Head of caudate nucleus (tissue), 42 donors: ENCODE measurements at regions not wholly inside any gene's neighbourhood (a gene's known extent, or its start where the extent isn't known, plus 50 kb on each side); places are given as distances from the start of the nearest gene placed in this dataset.
A peak's percentile ranks its signal among the peaks of the same experiment; 100 is the strongest.

ENCODE experiments used
- DNase-seq, 42 donors: peaks; one replicate each; pipeline versions ENCODE4 v3.0.0 to v3.0.0-alpha.2; 2020 to 2021; ENCODE audit warnings: mixed read lengths in 7 of 42
- intact Hi-C: fragments of 100-400 bp; cut with DNase I; formaldehyde crosslinking; loops from one replicate; pipeline ENCODE4 v1.15.0; 2022

DNA sequence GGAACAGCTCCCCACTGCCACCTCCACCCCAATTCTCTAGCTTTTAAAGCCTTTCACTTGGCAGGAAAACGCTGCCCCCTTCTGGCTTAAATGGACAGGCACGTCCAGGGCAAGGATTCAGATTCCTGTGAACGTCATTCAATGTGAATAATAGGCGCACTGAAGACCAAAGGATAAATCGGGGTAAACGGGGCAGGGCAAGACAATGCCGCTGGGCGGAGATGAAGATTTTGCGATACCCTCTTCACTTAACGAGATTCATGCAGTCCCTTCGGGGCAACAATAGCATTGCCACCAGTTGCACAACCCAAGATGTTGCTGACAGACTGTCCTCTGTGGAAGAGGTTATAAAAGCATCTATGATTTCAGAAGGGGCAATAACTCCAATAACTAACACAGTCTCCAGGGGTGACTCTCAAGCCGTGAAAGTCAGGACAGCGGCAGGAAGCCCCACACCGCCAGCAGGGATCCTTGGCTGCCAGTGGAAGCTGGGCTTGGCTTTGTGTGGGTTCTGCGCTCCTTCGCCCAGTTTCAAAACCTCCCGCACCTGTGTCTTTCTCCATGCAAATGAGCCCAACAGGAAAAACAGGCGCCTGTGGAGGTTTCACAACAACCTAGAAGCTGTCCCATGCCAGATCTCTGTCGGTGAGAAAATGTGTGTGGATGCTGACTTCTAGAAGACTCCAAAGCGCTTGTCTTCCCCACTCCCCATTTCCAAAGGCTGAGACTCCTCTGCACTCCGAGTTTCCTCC, 291.8 kb downstream of the BMP7 start:
- peak in 36 of 42 donors; percentile 11 to 68 (median 35) for DNase-seq
- intact Hi-C loops = no loop called here

DNA sequence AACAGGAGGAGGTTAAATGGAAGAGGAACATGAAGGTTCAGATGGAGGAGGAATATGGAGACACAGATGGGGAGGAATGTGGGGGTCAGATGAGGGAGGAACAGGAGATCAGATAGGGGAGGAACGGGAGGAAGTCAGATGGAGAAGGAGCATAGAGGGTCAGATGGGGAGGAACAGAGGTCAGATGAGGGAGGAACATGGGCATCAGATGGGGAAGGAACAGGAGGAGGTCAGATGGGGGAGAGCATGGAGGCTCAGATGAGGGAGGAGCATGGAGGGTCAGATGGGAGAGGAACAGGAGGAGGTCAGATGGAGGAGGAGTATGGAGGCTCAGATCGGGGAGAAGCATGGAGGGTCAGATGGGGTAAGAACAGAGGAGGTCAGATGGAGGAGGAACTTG, 290.6 kb downstream of the BMP7 start:
- DNase-seq = no peak
- intact Hi-C loops = no loop called here

DNA sequence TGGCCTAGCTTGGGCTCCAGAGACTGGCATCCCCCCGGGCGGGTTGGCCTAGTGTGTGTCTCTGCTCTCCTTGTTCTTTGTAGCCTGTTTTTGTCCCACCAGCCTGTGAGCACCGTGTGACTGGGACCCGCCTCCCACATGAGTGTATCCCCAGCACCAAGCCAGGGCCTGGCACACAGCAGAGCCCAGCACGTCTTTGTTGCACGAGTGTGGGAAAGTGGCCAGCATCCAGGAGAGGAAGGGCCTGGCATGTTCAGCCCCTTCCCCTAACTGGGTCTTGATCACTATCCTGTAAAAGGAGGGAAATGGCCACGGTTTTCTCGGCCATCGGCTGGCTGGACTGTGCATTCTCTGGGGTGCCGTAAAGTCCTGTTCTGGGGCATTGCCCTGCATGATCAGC, 290.1 kb downstream of the BMP7 start:
- DNase-seq = peak in 1 of 42 donors; percentile 7
- intact Hi-C loops = no loop called here

DNA sequence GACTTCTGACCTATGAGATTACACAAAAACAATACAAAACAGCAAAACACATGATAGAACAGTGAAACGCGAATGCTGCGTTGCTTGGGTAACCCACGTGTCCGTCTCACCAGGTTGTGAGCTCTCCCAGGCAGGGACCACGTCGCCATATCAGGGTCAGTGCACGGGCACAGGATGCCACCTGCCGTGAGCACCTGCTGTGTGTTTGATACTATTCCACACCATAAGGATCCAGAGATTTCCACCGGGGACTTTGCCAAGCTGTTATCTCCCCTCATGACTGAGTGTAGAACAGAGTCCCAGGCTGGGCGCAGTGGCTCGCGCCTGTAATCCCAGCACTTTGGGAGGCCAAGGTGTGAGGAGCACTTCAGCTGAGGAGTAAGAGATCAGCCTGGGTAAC, 288.0 kb downstream of the BMP7 start:
- intact Hi-C loops = no loop called here
- no peak for DNase-seq

DNA sequence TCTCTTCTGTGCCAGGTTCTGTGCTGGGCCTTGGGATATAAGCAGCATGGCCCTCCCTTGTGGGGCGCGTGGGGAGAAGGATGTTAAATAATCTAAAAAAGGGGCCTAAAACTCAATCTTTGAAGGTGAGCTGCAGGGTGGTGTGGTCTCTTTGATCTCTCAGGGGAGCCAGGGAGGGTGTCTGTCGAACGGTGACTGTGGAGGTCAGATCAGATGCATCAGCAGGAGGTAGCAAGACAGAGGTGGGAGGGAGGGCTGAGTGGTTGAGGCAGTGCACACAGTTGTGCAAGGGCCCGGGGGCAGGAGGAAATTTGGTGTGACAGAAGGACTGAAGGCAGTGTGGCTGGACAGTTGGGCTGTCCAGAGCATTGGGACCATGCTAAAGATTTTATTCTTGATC, 287.3 kb downstream of the BMP7 start:
- intact Hi-C loops = no loop called here
- no peak for DNase-seq

DNA sequence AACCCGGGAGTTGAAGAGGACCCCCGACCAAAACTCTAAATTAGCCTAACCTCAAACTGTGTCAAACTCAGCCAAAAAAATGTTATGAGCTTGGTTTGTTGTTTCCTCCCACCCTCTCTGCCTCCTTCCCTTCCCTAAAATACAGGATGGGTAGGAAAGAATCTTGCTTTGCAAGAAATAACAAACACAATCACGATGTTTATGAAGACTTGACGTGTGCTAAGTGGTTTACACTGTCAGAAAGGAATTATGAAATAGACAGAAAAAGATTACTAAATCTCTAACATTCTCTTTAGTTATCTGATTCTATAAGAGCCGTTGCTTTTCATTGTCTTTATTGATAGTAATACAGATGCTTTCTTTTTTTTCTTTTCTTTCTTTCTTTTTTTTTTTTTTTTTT, 285.1 kb downstream of the BMP7 start:
- no peak for DNase-seq
- intact Hi-C loops = no loop called here

DNA sequence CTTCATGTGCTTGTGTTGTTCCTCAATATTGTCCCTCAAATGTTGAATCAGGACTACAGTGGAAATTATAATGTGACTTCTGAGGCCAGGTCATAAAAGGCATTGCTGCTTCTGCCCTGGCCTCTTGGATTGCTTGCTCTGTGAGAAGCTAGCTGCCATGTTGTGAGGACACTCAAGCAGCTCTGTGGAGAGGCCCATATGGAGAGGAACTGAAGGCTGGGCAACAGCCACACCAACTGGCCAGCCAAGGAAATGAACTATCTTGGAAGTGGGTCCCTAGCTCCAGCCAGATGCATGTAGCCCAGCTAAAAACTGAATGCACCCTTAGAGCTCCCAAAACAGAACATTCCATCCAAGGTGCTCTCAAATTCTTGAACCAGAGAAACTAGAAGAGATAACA, 282.6 kb downstream of the BMP7 start:
- no peak for DNase-seq
- intact Hi-C loops = no loop called here

DNA sequence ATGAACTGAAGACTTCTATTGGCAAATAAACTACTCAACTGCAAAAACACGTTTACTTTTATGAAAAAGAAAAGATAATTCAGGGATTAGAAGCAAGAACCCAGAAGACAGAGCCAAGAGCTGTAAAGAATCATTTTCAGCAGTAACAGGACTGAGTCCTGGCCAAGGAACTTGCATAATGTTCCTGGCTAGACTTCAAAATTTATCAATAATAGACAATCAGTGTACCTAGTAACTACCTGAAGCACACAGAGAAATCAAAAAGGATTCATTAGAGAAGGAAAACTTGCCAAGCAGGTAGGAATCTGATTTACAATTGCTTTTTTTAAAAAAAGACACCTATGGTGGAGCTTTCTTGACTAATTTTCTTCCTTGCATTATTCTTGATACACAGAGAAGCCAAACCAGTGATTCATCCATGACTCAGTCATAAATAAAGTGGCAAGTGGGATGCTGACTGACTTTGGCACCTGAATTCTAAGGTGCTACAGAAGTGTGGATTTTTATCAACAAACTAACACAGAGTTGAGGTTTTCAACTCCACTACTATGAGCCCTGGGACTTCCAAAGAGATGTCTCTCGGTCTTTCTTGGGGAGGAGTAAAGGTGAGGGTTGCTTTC, 281.3 kb downstream of the BMP7 start:
- DNase-seq = no peak
- intact Hi-C loops = no loop called here

DNA sequence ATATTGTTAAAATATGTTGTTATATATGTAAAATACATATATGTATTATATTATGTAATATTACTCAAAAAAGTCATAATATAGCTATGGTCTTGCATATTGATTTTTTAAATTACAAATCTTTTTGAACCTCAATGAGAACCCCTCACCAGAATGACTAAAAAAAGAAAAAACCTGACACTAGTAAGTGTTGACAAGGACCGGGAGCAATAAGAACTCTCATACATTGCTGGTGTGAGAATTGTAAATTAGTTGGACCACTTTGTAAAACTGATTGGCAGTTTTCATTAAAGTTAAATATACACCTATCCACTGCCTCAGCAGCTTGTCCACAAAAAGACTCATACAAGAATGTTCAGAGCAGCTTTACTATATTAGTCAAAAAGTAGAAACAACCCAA, 280.0 kb downstream of the BMP7 start:
- intact Hi-C loops = no loop called here

DNA sequence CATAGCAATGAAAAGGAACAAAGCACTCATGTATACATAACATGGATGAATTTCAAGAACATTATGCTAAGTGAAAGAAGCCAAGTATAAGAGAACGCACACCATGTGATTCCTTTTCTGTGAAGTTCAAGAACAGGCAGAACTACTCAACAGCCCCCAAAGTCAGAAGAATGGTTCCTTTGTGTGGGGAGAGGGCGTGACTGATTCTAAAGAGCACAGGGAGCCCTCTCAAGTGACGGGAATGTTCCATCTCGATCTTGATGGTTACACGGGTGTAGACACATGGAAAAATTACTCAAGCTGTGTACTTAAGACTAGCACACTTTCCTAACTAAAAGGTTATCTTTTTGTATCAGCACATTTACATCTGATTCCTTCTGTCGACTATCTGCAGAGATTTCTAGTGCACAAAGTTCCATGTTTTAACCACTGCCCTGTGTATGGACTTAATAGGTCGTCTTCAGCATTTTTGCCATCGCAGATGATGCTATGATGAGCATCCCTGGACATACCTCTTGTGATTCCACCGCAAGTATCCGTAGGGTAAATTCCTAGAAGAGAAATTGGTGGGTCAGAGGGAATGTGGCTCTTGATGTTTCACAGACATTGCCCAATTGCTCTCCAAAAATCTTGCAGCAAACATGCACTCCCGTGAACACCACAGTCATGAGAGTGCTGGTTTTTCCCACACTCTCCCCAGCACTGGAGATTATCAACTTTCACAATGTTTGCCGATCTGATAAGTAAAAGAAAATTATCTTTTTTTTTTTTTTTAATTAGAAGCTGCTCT, 279.3 kb downstream of the BMP7 start:
- intact Hi-C loops = no loop called here
- DNase-seq = no peak

More for the DNA sequence above, 280.0 kb downstream of the BMP7 start:
- no peak for DNase-seq

DNA sequence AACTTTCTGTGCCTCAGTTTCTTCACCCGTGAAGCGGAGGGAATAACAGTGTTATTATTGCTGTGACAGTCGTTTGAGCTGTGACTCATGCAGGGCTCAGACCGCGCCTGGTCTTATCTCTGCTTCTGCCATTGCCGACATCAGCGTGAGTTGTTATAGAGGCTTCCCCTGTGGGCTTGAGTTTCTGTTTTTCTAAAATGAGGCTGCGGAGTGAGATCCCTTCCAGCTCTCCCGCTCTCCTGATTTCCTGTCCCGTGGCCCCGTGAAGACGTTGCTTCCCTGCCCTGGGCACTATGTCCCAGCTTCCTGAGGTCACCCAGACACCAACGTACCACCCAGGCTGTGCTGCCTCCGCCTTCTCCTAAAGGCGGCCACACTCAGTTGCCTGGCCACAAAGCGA, 278.5 kb downstream of the BMP7 start:
- DNase-seq = no peak
- intact Hi-C loops = no loop called here

DNA sequence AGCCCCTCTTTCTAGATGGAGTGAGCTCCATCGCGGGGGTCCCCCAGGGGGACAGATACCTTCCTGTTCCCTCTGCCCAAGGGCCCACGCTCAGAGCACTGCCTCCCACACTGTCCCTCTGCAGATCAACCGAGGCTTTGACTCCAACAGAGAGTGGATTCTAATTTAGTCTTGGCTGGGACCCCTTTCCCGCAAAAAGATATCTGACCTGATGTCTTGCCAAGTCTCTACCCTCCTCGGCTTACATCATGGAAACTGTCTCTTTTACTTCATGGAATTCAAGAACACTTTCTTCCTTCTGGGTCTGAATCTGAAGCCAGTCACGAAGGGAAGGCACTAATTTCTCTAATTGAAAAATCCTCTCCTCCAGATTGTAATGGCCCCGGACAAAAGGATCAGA, 278.0 kb downstream of the BMP7 start:
- DNase-seq = no peak
- intact Hi-C loops = no loop called here

DNA sequence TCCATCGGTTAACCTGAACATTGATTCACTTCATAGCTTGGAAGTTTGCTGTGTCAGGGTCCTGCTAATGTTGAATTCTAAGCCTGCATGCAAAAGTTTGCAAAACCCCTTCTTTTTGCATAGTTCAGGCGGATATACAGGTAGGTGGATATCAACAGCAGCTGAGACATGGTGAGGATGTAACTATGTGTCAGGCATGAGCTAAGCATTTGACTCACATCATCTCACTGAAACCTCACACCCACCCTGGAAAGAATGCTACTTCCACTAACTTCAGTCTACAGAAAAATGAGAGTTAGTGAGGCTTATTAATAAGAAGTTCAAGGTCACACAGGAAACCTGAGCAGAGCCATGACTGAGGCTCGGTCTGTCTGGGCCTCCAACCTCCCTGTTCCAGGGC, 276.9 kb downstream of the BMP7 start:
- intact Hi-C loops = no loop called here
- no peak for DNase-seq

DNA sequence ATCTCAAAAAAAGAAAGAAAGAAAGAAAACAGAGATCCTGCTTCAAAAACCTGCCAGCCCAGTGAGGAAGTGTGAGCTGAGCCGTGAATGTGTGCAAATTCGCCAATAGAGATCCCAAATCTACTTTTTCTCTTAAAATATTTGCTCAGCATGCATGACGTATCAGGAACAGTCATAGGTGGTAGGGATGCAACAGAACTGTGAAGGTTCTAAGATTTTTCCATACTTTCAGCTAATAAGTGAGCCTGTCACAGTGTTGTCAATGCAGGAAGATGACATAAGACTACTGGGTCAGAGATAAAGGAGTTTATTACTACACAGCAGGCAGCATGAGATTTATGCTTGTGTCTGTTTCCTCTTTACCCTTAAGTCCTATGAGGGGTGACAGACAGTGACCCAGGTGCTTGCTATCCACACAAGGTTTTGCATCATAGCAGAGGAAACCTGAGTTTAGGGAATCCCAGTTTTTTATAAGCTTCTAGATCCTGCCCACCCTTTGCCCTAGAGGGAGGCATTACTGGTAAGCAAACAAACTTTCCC, 273.4 kb downstream of the BMP7 start:
- DNase-seq = no peak
- intact Hi-C loops = no loop called here

DNA sequence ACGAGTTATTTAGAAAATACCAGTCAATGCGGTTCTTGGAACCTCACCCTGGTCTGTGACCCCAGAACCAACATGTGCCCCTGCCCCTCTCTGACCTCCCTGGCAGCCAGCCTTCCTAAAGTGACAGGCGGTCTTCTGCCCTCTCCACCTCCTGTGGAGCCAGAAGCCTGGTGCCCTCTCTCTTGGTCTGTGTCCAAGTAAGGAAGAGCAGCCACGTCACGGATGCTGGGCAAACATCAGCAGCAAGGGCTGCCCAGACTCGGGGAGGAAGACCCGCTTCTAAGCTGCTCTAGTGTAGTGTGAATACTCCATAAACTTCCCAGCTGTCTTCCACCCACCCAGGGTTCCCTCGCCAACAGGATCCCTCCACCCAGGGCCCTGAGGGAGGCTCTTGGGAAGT, 272.4 kb downstream of the BMP7 start:
- intact Hi-C loops = no loop called here
- DNase-seq = no peak

DNA sequence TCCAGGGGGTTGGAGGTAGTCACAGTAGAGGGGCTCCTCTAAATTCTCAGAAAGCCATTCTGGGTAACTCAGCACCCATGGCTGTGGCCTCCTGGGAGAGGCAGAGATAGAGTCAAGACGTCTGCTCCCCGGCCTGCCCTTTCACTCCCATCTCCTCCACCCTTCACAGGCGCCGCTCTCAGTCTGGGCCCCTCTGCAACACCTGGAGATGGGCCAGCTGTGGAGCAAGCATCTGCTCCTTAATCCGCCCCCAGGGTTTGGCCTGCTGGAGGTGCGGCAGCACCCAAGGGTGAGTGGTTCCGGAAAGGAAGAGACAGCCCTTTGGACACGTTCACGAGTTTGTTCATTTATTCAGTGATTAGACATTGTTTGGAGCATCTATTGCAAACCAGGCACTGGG, 271.3 kb downstream of the BMP7 start:
- intact Hi-C loops = no loop called here
- no peak for DNase-seq

DNA sequence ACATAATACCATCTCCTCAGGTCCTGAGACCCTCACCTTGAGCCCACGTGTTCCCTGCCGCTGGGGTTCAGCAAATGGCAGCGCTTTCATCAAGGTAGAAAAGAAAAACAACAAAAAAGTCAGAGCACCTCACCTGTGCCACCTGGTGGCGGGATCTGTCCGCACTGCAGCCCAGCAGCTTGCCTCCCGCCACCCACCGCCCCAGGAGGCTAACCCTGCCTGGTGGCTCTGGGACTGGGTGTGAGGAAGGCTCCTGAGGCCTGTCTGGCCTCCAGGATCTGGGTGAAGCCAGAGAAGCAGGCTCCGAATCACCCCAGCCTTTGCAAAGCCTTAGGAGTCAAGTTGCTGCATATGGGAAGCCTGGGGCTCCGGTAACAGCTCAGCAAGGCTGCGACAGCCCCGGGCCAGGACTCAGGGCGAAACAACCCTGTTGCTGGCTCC, 270.8 kb downstream of the BMP7 start:
- intact Hi-C loops = no loop called here
- DNase-seq = peak in 6 of 42 donors; percentile 5 to 35 (median 14)

DNA sequence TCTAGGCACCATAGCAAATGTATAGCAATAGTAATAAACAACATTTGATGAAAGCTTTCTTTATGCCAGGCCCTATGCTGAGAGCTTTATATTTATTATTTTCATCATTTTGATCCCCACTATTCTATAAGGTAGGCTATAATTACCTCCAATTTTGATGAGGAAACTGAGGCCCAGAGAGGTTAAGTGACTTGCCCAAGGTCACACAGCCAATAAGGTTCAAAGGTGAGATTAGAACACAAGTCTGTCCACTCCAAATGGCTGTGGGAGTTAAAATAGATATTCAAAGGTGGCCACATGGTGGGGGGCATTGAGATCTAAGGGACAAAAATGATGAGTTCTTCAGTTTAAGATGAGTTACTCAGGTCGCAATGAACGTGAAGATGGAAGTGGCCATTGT, 269.9 kb downstream of the BMP7 start:
- intact Hi-C loops = no loop called here
- DNase-seq = no peak

DNA sequence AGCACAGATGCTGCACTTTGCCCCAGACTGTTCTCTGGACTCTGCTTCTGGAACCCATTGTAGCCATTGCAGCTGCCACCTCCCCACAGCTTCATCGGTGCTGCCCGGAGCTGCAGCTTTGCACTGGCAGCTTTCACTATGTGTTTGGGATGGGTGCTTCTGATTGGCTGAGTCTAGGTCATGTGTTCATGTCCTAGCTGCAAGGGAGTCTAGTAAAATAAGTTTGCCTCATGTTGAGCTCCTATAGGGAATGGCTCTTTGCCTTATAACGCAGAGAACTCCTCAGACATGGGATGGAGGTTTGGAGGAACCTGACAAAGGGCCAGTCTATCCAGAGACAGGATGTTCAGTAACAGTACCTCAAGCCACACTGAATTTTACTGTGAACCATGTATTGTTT, 268.0 kb downstream of the BMP7 start:
- intact Hi-C loops = no loop called here
- DNase-seq = no peak

DNA sequence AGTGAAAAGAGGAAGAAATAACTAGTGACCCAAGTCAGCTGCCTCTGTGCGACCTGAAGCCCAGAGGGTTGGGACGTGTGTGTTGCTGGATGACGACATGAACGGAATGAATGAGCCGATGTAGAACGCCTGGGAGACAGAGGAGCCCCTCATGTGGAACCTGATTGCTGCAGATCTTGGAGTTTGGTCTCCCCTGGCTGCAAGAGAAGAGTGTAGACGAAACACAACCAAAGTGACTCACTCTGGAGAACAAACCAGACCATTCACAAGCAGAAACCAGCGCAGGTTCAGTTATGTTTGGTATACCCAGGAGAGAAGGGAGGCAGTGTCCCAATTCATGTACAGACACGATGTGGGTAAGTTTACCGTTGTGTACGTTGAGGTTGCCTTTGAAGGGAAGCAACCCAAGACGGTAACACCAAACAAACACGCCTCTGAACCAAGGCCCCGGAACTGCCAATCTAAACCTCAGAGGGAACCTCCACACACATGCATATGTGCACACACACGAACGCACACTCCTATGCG, 265.9 kb downstream of the BMP7 start:
- intact Hi-C loops = no loop called here
- no peak for DNase-seq
